GM10248 (cell line): ENCODE measurements at regions not wholly inside any gene's neighbourhood (a gene's known extent, or its start where the extent isn't known, plus 50 kb on each side); places are given as distances from the start of the nearest gene placed in this dataset.
"Not testable (repeated sequence)": the region's sequence is repeated elsewhere in the genome, so short reads cannot be mapped to it uniquely, and the experiment has no call there.

ENCODE experiments used
- CTCF ChIA-PET: fragments of 300-600 bp; sonication (Branson Sonifier 250); formaldehyde crosslinking; extraction: SDS; loops from one replicate; lab custom pipeline; 2021; ENCODE audit warnings: antibody characterized with exemption; lab: Yijun Ruan, JAX
- POLR2A ChIA-PET: fragments of 350-650 bp; sonication (Branson Sonifier 250); formaldehyde crosslinking; extraction: SDS; loops from one replicate; lab custom pipeline; 2020; ENCODE audit warnings: antibody characterized with exemption; lab: Yijun Ruan, JAX
- DNase-seq: peaks from one replicate; pipeline ENCODE4 v3.0.0; 2012; ENCODE audit errors: extremely low spot score
- CTCF ChIP-seq: IDR thresholded peaks from 2 replicates; pipeline ENCODE4 v1.5.1; 2012; ENCODE audit warnings: mild to moderate bottlenecking, low read depth; ENCODE audit errors: extremely low read depth, missing control alignments, control extremely low read depth

- CTCF ChIA-PET, DNase-seq, POLR2A ChIA-PET: not testable (repeated sequence)
Observed at GRCh38 chr10:46095943-46096342, 49.9 kb upstream of the MSMB start.

- ChIA-PET CTCF (no interaction called here), POLR2A (no interaction called here)
- no peak for DNase-seq
- no peak for TF ChIP-seq CTCF
Observed at GRCh38 chr10:46096446-46096845, 50.4 kb upstream of the MSMB start.

- ChIA-PET POLR2A (no interaction called here), CTCF (no interaction called here)
- TF ChIP-seq CTCF, result no peak
- DNase-seq, result no peak
Observed at GRCh38 chr10:46096909-46097575, 51.0 kb upstream of the MSMB start.

- DNase-seq, result no peak
- TF ChIP-seq CTCF, result no peak
- POLR2A ChIA-PET, result no interaction called here
- CTCF ChIA-PET, result no interaction called here
Observed at GRCh38 chr10:46097576-46098317, 51.7 kb upstream of the MSMB start.

GRCh38 chr10:46098386-46098785 lies 52.3 kb upstream of the MSMB start:
- no peak for TF ChIP-seq CTCF
- no peak for DNase-seq
- ChIA-PET POLR2A (no interaction called here), CTCF (no interaction called here)

- POLR2A ChIA-PET, DNase-seq, CTCF ChIA-PET: not testable (repeated sequence)
Observed at GRCh38 chr10:46098925-46099324, 52.9 kb upstream of the MSMB start.

GRCh38 chr10:46104071-46104585 lies 58.1 kb upstream of the MSMB start:
- POLR2A ChIA-PET, result no interaction called here
- DNase-seq, result no peak
- TF ChIP-seq CTCF, result no peak
- CTCF ChIA-PET, result no interaction called here

GRCh38 chr10:46105416-46105815 lies 59.3 kb upstream of the MSMB start:
- CTCF ChIA-PET, DNase-seq, POLR2A ChIA-PET: not testable (repeated sequence)

- CTCF ChIA-PET, DNase-seq, POLR2A ChIA-PET: not testable (repeated sequence)
Observed at GRCh38 chr10:46105856-46106409, 59.9 kb upstream of the MSMB start.
